ENCODE measurements at regions not wholly inside any gene's neighbourhood (a gene's known extent, or its start where the extent isn't known, plus 50 kb on each side); places are given as distances from the start of the nearest gene placed in this dataset.

DNA sequence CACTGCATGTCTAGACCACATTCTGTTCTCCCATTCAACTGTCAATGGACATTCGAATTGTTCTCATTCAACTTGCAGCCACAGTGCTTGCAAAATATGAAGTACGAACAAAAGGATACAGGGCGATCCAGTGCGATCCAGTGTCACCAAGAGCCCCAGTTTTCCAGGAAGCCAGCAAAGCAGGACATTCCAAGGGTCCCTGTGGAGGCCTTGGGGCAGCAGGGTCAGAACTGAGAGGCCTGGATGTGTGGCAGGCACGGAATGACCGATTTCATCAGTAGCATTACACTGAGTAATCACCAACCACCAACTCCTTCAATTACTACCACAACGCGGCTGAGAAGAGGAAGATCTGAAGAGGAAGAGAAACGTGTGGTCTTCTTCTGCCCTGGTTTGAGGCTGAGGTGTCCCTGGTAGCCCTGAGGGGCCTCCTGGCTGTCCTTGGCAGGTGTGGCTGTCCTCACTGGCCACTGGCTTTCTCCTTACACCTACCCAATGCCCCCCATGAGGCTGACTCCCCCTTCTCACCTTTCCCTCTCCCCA is 172.7 kb upstream of the FHL2 start (continued):
- TF ChIP-seq RBBP5 (IDR thresholded peaks at IDR 0.05; ENCODE audit: borderline replicate concordance, low read depth, low read length), result no peak
- TF ChIP-seq CBX8 (IDR thresholded peaks at IDR 0.05; ENCODE audit: borderline replicate concordance, low read depth, low read length), result no peak
- TF ChIP-seq, protein P1, sequence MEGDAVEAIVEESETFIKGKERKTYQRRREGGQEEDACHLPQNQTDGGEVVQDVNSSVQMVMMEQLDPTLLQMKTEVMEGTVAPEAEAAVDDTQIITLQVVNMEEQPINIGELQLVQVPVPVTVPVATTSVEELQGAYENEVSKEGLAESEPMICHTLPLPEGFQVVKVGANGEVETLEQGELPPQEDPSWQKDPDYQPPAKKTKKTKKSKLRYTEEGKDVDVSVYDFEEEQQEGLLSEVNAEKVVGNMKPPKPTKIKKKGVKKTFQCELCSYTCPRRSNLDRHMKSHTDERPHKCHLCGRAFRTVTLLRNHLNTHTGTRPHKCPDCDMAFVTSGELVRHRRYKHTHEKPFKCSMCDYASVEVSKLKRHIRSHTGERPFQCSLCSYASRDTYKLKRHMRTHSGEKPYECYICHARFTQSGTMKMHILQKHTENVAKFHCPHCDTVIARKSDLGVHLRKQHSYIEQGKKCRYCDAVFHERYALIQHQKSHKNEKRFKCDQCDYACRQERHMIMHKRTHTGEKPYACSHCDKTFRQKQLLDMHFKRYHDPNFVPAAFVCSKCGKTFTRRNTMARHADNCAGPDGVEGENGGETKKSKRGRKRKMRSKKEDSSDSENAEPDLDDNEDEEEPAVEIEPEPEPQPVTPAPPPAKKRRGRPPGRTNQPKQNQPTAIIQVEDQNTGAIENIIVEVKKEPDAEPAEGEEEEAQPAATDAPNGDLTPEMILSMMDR (IDR thresholded peaks at IDR 0.05; ENCODE audit: control extremely low read depth in 1 of 3, insufficient read depth in 1 of 3, low read depth in 1 of 3, low read length in 3 of 3), result no peak
- no peak for TF ChIP-seq BRCA1 (IDR thresholded peaks at IDR 0.05; ENCODE audit: low read depth, low read length)
- no peak for TF ChIP-seq HDAC6 (IDR thresholded peaks at IDR 0.05; ENCODE audit: low read depth, low read length)
- no peak for TF ChIP-seq MAFK (IDR thresholded peaks at IDR 0.05; ENCODE audit: low read depth, low read length)
- TF ChIP-seq, protein P2, sequence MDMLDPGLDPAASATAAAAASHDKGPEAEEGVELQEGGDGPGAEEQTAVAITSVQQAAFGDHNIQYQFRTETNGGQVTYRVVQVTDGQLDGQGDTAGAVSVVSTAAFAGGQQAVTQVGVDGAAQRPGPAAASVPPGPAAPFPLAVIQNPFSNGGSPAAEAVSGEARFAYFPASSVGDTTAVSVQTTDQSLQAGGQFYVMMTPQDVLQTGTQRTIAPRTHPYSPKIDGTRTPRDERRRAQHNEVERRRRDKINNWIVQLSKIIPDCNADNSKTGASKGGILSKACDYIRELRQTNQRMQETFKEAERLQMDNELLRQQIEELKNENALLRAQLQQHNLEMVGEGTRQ (IDR thresholded peaks at IDR 0.05; ENCODE audit: low read length), result no peak
- no peak for TF ChIP-seq TAF7 (optimal IDR thresholded peaks at IDR 0.05; ENCODE audit: borderline replicate concordance, low read depth, low read length)
- TF ChIP-seq POLR2A (IDR thresholded peaks at IDR 0.05; ENCODE audit: control extremely low read depth in 1 of 2, low read depth in 2 of 2, low read length in 2 of 2), result no peak
